WI38 (cell line): ENCODE measurements at regions not wholly inside any gene's neighbourhood (a gene's known extent, or its start where the extent isn't known, plus 50 kb on each side); places are given as distances from the start of the nearest gene placed in this dataset.

Source experiments
- H3K4me3 ChIP-seq: 2 replicates; pipeline ENCODE4 v1.5.1; 2011; ENCODE audit warnings: low read depth, mild to moderate bottlenecking, control low read depth, low read length
- CTCF ChIP-seq: IDR thresholded peaks from 2 replicates; pipeline ENCODE4 v1.5.1; 2012; ENCODE audit warnings: low read depth, mild to moderate bottlenecking, control low read depth, low read length

DNA sequence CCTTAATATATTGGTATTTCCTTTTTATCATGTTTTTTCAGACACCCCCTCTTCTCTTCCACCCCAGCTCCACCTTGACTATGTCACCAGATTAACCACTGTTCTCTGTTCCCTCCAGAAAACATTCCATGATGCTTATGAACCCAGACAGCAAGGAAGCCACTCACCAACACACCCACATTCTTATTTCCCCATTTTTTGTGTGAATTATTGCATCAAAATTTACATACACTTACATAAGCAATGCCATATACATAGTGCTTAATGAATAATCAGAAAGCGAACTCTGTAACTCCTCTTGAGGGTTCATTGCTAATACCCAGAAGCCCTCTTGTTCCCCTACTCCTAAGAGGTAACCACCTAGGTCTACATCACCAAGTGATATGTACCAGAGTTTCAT lies 182.3 kb upstream of the CDYL start:
- H3K4me3 ChIP-seq, result no peak overlapping the region
- TF ChIP-seq CTCF, result no peak

DNA sequence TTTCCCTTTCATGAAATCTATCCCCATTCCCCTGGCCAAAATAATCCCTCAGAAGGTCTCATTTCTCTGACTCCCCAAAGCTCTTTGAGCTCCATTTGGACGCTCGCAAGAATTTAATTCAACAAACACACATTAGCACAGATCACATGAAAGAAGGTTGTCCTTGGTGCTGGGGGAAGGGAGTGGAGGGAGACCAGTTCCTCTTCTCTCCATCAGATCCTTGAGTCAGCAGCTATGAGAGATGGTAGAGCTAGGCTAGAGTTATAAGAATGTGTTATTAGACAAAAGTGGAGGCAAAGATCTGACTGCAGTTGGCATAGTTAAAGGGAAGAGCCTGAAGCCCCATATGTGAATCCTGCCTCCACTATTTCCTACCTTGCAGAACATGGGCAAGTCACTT lies 184.2 kb upstream of the CDYL start:
- no peak overlapping the region for H3K4me3 ChIP-seq
- no peak for TF ChIP-seq CTCF

- no peak overlapping the region for H3K4me3 ChIP-seq
- TF ChIP-seq CTCF, result no peak
Observed at GRCh38 chr6:4591218-4591617, 185.0 kb upstream of the CDYL start.

DNA sequence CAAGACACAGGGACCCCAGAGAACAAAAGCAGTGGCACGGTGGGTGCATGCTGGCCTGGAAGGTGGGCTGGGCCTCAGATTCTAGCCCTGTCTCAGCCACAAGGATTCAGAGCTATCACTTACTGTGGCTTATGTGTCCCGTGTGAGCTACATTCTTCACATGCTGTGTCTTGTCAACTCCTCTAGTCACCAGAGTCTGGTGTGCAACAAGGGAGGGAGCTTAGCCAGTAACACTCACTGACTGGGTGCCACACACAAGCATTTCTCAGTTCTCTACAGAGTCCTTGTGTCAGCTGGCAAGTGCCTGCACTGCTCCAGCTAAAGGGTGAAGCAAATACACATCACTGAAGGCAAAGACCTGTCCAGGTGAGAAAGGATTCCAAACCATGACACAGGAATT lies 186.9 kb upstream of the CDYL start:
- H3K4me3 ChIP-seq, result no peak overlapping the region
- no peak for TF ChIP-seq CTCF

GRCh38 chr6:4588581-4588980 lies 187.6 kb upstream of the CDYL start:
- no peak overlapping the region for H3K4me3 ChIP-seq
- no peak for TF ChIP-seq CTCF

- TF ChIP-seq CTCF, result no peak
Observed at GRCh38 chr6:4588163-4588562, 188.0 kb upstream of the CDYL start.

GRCh38 chr6:4587171-4587570 lies 189.0 kb upstream of the CDYL start:
- TF ChIP-seq CTCF, result no peak
- H3K4me3 ChIP-seq, result no peak overlapping the region

More at GRCh38 chr6:4588163-4588562, 188.0 kb upstream of the CDYL start:
- no peak overlapping the region for H3K4me3 ChIP-seq
